NOMO-1 treated with dmso at 0.1 percent for 144 hours (cell line): ENCODE measurements at regions not wholly inside any gene's neighbourhood (a gene's known extent, or its start where the extent isn't known, plus 50 kb on each side); places are given as distances from the start of the nearest gene placed in this dataset.

Experiments
- DNase-seq: peaks from one replicate; lab custom pipeline; 2025; ENCODE audit not compliant: unreplicated experiment; lab: John Stamatoyannopoulos, UW

DNA sequence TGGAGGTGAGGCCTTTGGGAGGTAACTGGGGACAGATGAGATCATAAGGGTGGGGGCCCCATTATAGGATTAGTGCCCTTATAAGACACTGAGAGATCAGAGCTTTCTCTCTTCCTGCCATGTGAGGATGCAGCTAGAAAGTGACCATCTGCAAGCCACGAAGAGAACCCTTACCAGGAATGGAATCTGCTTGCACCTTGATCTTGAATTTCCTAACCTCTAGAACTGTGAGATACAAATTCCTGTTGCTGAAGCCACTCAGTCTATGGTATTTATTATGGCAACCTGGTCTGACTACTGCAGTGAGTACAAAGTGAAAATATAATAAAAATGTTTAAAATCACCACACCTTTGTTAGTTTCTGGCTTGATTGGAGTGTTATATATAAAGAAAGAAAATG, 388.0 kb downstream of the LMO7 start:
- DNase-seq: no peak

- DNase-seq: no peak
These were observed 387.5 kb downstream of the LMO7 start for GRCh38 chr13:76023652-76024051.

- no peak for DNase-seq
These were observed 384.4 kb downstream of the LMO7 start for GRCh38 chr13:76020421-76020955.

DNA sequence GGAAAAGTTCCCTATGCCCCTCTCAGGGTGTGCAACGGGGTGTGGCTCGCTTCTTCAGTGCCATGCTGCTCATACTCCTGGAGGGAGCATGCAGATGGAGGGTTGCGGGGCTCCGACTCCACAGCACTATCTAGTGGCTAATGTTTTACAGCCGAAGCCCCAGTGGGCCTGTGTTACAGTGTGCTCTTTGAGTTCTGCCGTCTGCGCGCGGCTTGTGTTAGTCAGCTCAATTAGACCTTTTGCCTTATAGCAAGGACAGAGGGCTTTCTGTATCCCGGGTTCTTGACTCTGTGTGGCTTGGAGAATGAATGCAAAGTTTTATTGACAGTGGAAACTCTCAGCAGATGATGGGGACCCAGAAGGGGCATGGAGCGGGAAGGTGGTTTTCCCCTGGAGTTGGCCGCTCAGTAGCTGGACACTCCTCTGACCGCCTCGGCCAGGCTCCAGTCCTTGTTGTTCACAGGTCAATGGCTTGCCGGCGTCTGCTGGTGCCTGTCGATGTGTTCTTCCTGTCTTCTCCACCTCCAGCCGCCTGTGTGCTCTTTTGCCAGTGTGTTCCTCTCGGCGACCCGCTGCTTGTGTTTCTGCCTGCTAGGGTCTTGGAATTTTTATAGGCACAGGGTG, 383.4 kb downstream of the LMO7 start:
- no peak for DNase-seq

DNA sequence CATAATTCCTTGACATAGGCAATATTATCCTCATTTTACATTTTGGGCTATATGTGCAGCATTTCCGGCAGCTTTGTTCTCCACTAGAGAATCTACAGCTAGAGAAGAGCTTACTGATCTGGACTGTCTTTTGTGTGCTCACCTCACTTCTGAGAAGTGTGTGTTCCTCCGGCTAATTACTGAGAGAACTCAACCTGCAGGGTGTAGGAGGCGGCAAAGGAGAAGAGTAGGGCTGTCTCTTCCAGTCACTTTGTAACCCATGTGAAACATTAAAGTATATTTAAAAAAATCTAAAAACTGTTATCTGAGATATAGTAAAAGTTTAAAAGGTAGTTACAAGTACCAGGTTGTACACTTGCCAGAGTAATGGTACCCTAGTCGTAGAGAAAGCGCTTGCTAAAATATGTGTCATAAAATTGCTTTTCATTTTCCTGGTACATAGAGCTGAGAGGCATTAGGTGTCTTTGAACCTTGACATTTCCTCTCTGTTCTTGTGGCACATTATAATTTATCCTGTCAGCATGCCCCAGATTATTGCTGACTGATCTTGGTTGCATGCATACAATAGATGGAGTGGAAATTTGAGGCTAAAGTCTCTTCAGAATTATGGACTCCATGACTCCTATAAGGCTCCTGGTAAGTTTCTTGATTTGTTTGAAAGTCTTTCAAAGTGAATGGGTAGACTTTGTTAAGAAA, 381.9 kb downstream of the LMO7 start:
- DNase-seq: no peak

- no peak for DNase-seq
These were observed 380.8 kb downstream of the LMO7 start for GRCh38 chr13:76016799-76017400.

DNA sequence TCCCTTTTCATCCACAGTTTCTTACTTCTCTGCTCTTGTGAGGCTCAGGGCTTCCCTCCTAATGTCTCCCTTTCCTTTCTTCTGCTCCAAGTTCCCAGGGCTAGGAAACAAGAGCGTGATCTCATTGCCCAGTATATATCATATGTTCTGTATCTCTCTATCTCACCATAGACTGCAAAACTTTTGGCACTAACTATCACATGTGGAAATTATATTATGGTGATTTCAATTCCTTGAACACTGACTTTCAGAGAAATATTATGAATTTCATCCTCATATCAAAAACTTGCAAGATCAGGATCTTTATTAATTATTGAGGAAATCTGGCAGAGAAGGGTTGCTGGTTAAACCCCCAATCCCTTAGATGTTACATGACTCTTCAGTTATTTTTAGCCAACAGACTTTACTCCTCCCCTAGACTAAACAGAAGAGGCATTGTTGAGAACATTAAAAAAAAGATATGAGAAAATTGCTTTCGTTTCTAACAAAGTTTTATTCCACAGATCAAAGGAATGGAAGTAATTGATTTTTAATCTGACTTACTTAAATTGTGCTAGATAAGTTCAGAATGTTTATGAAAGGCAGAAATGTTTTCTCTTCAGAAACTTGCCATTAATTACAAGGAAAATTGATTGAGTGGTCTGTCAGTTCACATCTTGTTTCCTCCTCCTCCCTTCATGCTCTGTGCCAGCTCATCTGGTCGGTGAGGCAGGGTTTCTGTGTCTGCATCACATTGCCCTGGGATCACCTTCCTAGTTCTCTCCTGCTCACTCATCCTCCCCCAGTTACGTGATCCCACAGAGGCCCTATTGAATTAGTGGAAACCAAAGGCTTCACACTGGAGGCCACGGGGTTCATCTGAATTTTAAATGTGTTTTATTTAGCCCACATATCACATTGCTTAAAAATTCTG, 378.5 kb downstream of the LMO7 start:
- DNase-seq: no peak

- DNase-seq: no peak
These were observed 376.1 kb downstream of the LMO7 start for GRCh38 chr13:76012091-76012721.

GRCh38 chr13:76009267-76009890, 373.2 kb downstream of the LMO7 start:
- no peak for DNase-seq

- no peak for DNase-seq
These were observed 368.3 kb downstream of the LMO7 start for GRCh38 chr13:76004416-76004815.

DNA sequence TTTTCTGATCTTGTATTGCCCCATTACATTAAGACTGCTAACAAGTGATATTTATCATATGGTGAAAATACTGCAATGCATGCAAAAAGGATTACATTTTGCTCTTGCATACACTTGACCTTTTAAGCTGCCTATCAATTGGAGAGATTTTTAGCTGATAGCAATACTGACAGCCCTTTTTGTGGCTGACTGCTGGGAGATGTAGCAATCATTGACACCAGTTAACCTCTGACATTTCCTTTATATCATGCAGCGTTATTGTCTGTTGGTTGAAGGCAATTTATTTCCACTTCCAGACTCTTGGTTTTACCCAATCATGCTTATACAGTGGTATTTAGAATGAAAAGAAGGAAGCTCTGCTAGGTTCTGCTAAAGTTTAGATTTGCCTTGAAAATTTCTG, 364.0 kb downstream of the LMO7 start:
- DNase-seq: no peak

GRCh38 chr13:75996582-75996981, 360.5 kb downstream of the LMO7 start:
- DNase-seq: no peak

DNA sequence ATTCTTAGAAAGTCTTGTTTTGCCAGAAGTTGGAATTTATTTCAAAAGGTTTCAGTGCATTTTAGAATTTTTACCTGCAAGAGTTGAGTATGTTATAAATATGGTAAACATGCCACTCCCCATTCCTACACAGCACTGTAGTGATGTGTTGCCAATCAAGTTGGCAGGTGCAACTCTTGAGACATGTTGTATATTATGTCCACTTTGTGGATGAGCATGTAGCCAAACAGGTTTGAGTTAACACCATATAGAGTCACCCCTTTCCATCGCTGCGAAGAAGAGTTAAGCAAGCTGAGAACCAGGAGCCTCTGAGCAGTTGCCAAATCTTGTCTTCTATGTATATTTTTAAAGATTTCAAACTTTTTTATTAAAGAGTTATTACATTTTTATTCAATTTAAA, 359.8 kb downstream of the LMO7 start:
- no peak for DNase-seq

DNA sequence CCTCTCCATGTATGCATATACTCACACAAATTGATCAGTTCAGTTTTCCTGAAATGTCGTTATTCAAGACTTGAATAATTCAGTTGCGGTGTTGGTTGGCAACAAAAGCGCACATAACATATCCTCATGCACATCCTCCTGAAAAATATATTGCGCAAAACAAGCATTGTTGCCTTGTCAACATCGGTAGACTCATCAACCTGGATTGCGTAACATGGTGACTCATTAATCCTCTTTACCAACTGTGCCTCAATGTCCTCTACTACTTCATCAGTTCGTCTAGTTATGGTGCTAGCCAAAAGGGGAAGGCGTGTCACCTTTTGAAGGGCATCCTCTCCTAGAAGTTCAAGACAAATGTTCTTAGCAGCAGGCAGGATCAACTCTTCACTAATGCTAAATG, 357.7 kb downstream of the LMO7 start:
- DNase-seq: no peak

- no peak for DNase-seq
These were observed 357.1 kb downstream of the LMO7 start for GRCh38 chr13:75993241-75993640.

GRCh38 chr13:75986818-75987217, 350.7 kb downstream of the LMO7 start:
- no peak for DNase-seq

- no peak for DNase-seq
These were observed 349.0 kb downstream of the LMO7 start for GRCh38 chr13:75985132-75985531.

- DNase-seq: no peak
These were observed 342.7 kb downstream of the LMO7 start for GRCh38 chr13:75978818-75979217.

DNA sequence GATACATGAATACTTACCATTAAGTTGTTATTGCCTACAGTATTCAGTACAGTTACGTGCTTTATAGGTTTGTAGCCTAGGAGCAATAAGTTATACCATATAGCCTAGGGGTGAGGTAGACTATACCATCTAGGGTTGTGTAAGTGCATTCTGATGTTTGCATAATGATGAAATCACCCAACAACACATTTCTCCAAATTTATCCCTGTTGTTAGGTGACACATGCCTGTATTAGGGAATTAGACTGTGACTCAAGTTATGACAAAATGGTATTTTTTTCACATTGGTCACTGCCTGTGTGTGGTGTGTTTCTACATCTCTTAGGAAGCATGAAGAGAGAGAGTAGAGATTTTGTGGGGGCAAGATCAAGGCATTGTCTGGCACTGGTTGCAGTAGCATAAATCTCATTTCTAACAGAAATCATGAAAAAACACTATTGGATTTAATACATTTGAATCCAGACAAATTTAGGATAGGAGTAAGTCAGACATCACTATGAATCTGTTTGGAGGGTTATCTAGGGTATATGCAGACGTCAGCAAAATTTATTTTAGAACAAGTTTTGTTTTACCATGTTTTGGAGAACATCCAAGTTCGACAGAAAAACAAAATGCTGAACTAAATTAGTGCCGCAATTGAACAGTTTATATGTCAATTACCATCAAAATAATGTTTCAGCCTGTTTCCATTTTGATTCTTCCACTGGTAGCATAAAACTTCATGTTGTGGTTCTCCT, 332.1 kb downstream of the LMO7 start:
- DNase-seq: no peak

GRCh38 chr13:75963302-75963701, 327.2 kb downstream of the LMO7 start:
- no peak for DNase-seq
